ENCODE measurements at regions not wholly inside any gene's neighbourhood (a gene's known extent, or its start where the extent isn't known, plus 50 kb on each side); places are given as distances from the start of the nearest gene placed in this dataset.

DNA sequence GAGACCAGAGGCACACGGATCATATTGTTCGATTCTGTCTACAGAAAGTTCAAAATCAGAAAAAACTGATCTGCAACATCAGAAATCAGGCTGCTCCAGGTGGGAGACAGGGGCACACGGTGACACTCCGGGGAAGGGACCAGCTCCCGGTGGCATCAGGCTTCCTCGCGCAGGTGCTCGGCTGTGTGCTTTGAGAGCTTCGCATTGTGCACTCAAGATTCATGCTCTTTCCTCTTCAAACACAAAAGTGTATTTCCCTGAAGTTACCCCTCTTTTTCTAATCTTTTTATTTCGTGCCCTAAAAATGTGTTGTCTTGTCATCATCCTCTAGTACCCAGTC lies 108.1 kb downstream of the DLL1 start:
- Histone ChIP-seq H3K4me1 (ENCODE audit: control insufficient read depth in 1 of 2, insufficient read depth in 2 of 2, low read length in 2 of 2) (no peaks in the 10 kb centered on the region), H3K27me3 (ENCODE audit: control insufficient read depth in 1 of 2, insufficient read depth in 2 of 2, low read length in 1 of 2) (no peaks in the 10 kb centered on the region), H3K36me3 (ENCODE audit: control insufficient read depth in 1 of 2, insufficient read depth in 2 of 2, low read length in 1 of 2) (no peaks in the 10 kb centered on the region), H3K27ac (ENCODE audit: low read depth in 1 of 2, low read length in 2 of 2) (no peak overlapping the region), H3K4me3 (ENCODE audit: low read length in 2 of 2) (no peak overlapping the region), H3K9me3 (ENCODE audit: control insufficient read depth, low read length) (no peaks in the 10 kb centered on the region)
- DNase-seq: no peak
- intact Hi-C loops (cut with DNase I): no loop called here
- 81 to 85% methylated on average over 10 of the region's 10 CpGs for WGBS, 2 donors
- ATAC-seq (ENCODE audit: low FRiP score): no peak

DNA sequence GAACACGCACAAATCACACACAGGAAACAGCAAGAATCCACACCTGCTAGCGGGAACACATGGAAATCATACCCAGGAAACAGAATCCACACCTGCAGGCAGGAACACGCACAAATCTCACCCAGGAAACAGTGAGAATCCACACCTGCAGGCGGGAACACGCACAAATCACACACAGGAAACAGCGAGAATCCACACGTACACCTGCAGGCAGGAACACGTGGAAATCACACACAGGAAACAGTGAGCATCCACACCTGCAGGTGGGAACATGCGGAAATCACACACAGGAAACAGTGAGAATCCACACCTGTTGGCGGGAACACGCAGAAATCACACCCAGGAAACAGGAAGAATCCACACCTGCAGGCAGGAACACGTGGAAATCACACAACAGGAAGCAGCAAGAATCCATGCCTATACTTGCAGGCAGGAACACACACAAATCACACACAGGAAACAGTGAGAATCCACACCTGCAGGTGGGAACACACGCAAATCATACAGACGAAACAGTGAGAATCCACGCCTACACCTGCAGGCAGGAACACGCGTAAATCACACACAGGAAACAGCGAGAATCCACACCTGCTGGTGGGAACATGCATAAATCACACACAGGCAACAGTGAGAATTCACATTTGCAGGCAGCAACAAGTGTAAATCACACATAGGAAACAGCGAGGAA lies 108.6 kb downstream of the DLL1 start:
- Histone ChIP-seq H3K9me3 (ENCODE audit: control insufficient read depth, low read length) (no peaks in the 10 kb centered on the region), H3K4me3 (ENCODE audit: low read length in 2 of 2) (no peak overlapping the region), H3K27ac (ENCODE audit: low read depth in 1 of 2, low read length in 2 of 2) (no peak overlapping the region), H3K36me3 (ENCODE audit: control insufficient read depth in 1 of 2, insufficient read depth in 2 of 2, low read length in 1 of 2) (no peaks in the 10 kb centered on the region), H3K27me3 (ENCODE audit: control insufficient read depth in 1 of 2, insufficient read depth in 2 of 2, low read length in 1 of 2) (no peaks in the 10 kb centered on the region), H3K4me1 (ENCODE audit: control insufficient read depth in 1 of 2, insufficient read depth in 2 of 2, low read length in 2 of 2) (no peaks in the 10 kb centered on the region)
- intact Hi-C loops (cut with DNase I): no loop called here
- no peak for ATAC-seq (ENCODE audit: low FRiP score)
- no peak for DNase-seq
- 78 to 79% methylated on average over 19 of the region's 19 CpGs for WGBS, 2 donors

DNA sequence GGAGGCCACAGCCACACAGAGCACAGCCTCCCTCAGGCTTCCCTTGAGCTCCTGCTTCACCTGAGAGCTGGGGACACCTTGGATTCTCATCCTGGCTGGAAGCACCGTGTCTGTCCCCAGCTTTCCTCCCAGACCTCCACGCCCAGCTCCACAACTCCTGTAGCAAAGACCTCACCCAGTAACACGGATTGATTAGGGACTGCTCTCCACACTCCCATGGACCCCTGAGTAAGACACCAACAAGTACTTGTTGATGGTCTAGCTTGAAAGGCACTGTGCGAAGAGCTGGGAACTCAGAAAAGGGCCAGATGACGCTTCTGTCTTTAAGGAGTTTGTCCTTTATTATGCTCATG lies 109.6 kb downstream of the DLL1 start:
- 87 to 88% methylated on average over 5 of the region's 5 CpGs for WGBS, 2 donors
- intact Hi-C loops (cut with DNase I): no loop called here
- Histone ChIP-seq H3K27me3 (ENCODE audit: control insufficient read depth in 1 of 2, insufficient read depth in 2 of 2, low read length in 1 of 2) (no peaks in the 10 kb centered on the region), H3K4me3 (ENCODE audit: low read length in 2 of 2) (no peak overlapping the region), H3K9me3 (ENCODE audit: control insufficient read depth, low read length) (no peaks in the 10 kb centered on the region), H3K27ac (ENCODE audit: low read depth in 1 of 2, low read length in 2 of 2) (no peak overlapping the region), H3K36me3 (ENCODE audit: control insufficient read depth in 1 of 2, insufficient read depth in 2 of 2, low read length in 1 of 2) (no peaks in the 10 kb centered on the region), H3K4me1 (ENCODE audit: control insufficient read depth in 1 of 2, insufficient read depth in 2 of 2, low read length in 2 of 2) (no peaks in the 10 kb centered on the region)
- DNase-seq: no peak
- no peak for ATAC-seq (ENCODE audit: low FRiP score)

DNA sequence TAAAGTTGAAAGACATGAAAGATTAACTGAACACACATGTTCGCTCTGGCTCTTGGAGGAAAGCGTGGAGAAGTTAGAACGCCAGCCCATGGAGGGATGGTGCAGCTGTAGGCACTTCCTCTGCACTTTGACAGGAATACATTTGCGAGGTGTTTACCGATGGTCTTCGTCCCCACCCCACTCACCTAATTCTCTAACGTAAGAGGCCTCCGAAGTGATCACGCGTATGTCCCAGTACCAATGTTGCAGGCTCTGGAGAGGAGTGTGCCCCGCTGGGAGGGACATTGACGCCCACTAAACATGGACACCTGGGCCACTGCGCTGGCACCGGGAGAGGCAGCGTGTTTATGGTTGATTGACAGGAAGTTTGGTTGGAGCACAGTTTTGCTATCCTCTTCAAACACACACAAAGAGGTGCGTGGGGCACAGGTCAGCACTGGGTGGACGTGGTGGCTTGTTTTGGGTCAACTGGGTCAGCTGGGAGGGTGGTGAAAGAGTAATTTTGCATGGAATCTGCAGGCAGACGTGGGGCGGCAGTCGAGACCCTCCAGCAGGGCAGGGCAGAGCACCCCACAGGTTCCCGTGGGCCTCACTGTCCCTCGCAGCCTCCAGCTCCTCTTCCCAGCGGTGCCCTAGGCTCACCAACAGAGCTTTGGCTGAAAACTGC lies 110.1 kb downstream of the DLL1 start:
- Histone ChIP-seq H3K4me3 (ENCODE audit: low read length in 2 of 2) (no peak overlapping the region), H3K4me1 (ENCODE audit: control insufficient read depth in 1 of 2, insufficient read depth in 2 of 2, low read length in 2 of 2) (no peaks in the 10 kb centered on the region), H3K36me3 (ENCODE audit: control insufficient read depth in 1 of 2, insufficient read depth in 2 of 2, low read length in 1 of 2) (no peaks in the 10 kb centered on the region), H3K27ac (ENCODE audit: low read depth in 1 of 2, low read length in 2 of 2) (no peak overlapping the region), H3K9me3 (ENCODE audit: control insufficient read depth, low read length) (no peaks in the 10 kb centered on the region), H3K27me3 (ENCODE audit: control insufficient read depth in 1 of 2, insufficient read depth in 2 of 2, low read length in 1 of 2) (no peaks in the 10 kb centered on the region)
- DNase-seq (no peak), ATAC-seq (ENCODE audit: low FRiP score) (no peak)
- WGBS, 2 donors: 79 to 91% methylated on average over 23 of the region's 23 CpGs
- intact Hi-C loops (cut with DNase I): no loop called here

DNA sequence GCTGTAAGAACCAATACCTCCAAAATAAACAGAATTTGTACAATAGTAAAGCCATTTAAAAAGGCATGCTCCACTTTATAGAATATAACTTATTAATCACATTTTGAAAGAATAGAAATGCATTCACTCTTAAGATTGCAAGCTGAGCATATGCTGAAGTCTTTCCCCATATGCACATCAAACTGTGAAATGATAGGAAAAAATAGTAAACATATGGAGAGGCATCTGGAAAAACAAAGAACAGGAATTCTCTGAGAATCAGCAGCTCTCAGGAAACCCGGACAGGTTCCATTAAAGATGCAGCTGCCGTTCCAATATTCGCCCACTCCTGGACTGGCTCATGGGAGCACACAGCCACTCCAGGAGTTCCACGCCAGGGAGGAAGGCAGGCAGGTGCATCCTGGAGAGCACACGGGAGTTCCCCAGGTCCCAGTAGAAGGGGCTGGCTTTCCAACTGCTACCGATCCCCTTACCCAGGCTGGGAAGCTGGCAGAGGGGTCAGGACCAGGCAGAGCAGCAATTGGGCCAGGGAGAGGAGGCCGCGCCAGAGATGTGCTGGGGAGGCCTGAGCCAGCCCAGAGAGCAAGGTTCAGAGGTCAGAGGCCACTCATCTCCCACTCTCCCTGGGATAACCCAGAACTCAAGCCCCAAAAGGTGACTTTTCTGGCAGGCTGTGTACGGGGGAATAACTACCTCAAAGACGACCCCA lies 111.1 kb downstream of the DLL1 start:
- no peak overlapping the region for H3K4me3 ChIP-seq (ENCODE audit: low read length in 2 of 2)
- no peak overlapping the region for H3K27ac ChIP-seq (ENCODE audit: low read depth in 1 of 2, low read length in 2 of 2)
- no peaks in the 10 kb centered on the region for H3K27me3 ChIP-seq (ENCODE audit: control insufficient read depth in 1 of 2, insufficient read depth in 2 of 2, low read length in 1 of 2)
- no peaks in the 10 kb centered on the region for H3K9me3 ChIP-seq (ENCODE audit: control insufficient read depth, low read length)
- no peaks in the 10 kb centered on the region for H3K4me1 ChIP-seq (ENCODE audit: control insufficient read depth in 1 of 2, insufficient read depth in 2 of 2, low read length in 2 of 2)
- ATAC-seq (ENCODE audit: low FRiP score) (no peak), DNase-seq (no peak)
- WGBS, 2 donors: 92 to 93% methylated on average over 10 of the region's 10 CpGs
- intact Hi-C loops (cut with DNase I): no loop called here
- H3K36me3 ChIP-seq (ENCODE audit: control insufficient read depth in 1 of 2, insufficient read depth in 2 of 2, low read length in 1 of 2): no peaks in the 10 kb centered on the region

DNA sequence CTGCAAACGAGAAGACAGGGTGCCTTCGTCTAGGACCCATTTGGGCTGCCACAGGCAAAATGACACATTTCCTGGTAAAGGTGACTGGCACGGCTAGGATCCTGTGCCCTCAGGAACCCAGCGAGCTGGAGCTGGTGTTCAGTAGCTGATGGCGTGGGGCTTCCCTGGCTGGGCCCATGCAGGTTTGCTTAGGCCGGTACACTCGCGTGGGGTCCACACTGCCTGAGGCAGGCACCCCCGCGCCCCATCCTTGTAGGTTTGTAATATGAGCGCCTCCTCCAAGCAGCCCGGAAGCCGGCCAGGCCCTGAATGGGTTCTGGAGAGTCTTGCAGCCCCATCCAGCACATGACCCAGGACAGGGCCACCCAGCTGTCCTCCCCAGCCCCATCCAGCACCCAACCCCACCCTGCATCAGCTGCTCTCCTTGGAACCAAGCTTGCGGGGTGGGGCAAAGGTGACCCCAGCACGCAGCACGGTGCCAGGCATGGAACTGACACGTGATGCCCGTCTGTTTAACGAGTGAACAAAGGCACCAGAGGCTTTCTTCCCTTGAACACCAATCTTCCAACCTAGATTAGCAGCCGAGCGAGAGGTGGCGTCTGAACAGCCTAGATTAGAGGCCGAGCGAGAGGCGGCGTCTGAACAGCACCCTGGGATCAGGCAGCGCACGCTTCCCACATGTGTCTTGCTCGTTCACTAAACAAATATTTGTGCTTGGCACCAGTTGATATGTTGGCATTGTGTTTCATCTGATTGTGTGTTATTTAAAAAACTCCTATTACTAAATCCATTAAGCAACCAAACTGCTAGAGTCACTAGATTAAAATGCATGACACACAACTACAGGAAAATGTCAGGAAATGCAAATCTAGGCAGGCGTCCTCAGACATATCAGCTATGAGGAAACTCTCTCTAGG lies 112.1 kb downstream of the DLL1 start:
- H3K4me1 ChIP-seq (ENCODE audit: control insufficient read depth in 1 of 2, insufficient read depth in 2 of 2, low read length in 2 of 2): no peaks in the 10 kb centered on the region
- H3K27me3 ChIP-seq (ENCODE audit: control insufficient read depth in 1 of 2, insufficient read depth in 2 of 2, low read length in 1 of 2): no peaks in the 10 kb centered on the region
- H3K36me3 ChIP-seq (ENCODE audit: control insufficient read depth in 1 of 2, insufficient read depth in 2 of 2, low read length in 1 of 2): no peaks in the 10 kb centered on the region
- H3K4me3 ChIP-seq (ENCODE audit: low read length in 2 of 2): no peak overlapping the region
- ATAC-seq (ENCODE audit: low FRiP score): no peak
- WGBS, 2 donors: 72 to 73% methylated on average over 30 of the region's 30 CpGs
- no peak overlapping the region for H3K27ac ChIP-seq (ENCODE audit: low read depth in 1 of 2, low read length in 2 of 2)
- DNase-seq: no peak
- intact Hi-C loops (cut with DNase I): no loop called here
- no peaks in the 10 kb centered on the region for H3K9me3 ChIP-seq (ENCODE audit: control insufficient read depth, low read length)

DNA sequence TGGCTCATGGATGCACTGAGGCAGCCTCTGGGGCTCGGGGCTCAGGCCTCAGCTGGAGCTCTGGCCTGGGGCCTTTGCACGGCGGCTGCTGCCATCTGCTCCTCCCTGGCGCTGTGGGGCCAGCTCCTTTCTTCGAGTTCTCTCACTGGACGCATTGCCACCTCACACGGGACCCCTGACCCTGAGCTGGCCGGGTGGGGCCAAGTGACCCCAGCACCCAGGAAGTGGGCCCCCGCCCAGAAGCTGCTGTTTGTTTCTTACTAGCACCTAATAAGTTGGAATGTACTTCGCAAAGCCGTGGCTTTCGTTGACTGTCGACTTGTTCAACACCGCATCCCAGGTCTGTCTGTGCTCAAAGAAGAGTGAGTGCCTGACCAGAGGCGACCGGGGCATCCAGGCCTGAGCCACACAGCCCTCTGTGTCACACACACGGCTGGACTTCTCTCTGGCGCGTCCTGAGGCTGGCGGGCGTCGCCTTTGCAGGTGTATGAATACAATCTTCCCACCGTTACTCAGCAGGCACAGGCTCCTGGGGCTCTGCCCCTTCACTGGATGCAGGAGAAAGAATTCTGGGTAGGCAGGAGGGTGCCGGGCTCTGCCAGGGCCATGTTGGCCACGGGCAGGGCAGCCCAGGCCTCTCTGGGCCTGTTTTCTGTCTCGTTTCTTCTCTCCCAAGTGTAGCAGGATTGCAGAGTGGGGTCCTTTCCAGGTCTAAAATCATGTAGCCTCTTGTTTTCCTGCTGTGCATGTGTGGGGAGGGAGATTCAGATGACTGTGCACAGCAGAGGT lies 112.9 kb downstream of the DLL1 start:
- Histone ChIP-seq H3K27ac (ENCODE audit: low read depth in 1 of 2, low read length in 2 of 2) (no peak overlapping the region), H3K9me3 (ENCODE audit: control insufficient read depth, low read length) (no peaks in the 10 kb centered on the region), H3K36me3 (ENCODE audit: control insufficient read depth in 1 of 2, insufficient read depth in 2 of 2, low read length in 1 of 2) (no peaks in the 10 kb centered on the region), H3K4me3 (ENCODE audit: low read length in 2 of 2) (no peak overlapping the region), H3K27me3 (ENCODE audit: control insufficient read depth in 1 of 2, insufficient read depth in 2 of 2, low read length in 1 of 2) (no peaks in the 10 kb centered on the region), H3K4me1 (ENCODE audit: control insufficient read depth in 1 of 2, insufficient read depth in 2 of 2, low read length in 2 of 2) (no peaks in the 10 kb centered on the region)
- ATAC-seq (ENCODE audit: low FRiP score) (no peak), DNase-seq (no peak)
- intact Hi-C loops (cut with DNase I): no loop called here
- 96 to 97% methylated on average over 26 of the region's 26 CpGs for WGBS, 2 donors
